ENCODE measurements at regions not wholly inside any gene's neighbourhood (a gene's known extent, or its start where the extent isn't known, plus 50 kb on each side); places are given as distances from the start of the nearest gene placed in this dataset.

GRCh38 chr4:22287631-22288030 is 228.2 kb downstream of the ADGRA3 start:
- no peaks in the 10 kb centered on the region for H3K36me3 ChIP-seq
- no peak for DNase-seq (ENCODE audit: low spot score in 2 of 2)
- intact Hi-C loops (cut with DNase I; ENCODE audit: low total_unique reads), result no loop called here
- H3K9me3 ChIP-seq, result peaks cover 5 to 7% of the 10 kb centered on the region in 2 donors
- H3K4me1 ChIP-seq, result no peaks in the 10 kb centered on the region
- H3K27ac ChIP-seq, result no peak overlapping the region
- TF ChIP-seq POLR2AphosphoS5 (IDR thresholded peaks at IDR 0.05), result no peak
- TF ChIP-seq POLR2A (IDR thresholded peaks at IDR 0.05), result no peak
- TF ChIP-seq CTCF (IDR thresholded peaks at IDR 0.05), result no peak
- no peak overlapping the region for H3K4me3 ChIP-seq
- no peaks in the 10 kb centered on the region for H3K27me3 ChIP-seq

GRCh38 chr4:22268350-22269025 is 247.4 kb downstream of the ADGRA3 start:
- H3K27ac ChIP-seq, result no peak overlapping the region

GRCh38 chr4:22264261-22264660 is 251.6 kb downstream of the ADGRA3 start:
- intact Hi-C loops (cut with DNase I; ENCODE audit: low total_unique reads), result loop anchor here (2.0 kb wide), 1 partner anchor 41 kb away; no protein-coding TSS in a partner anchor
- DNase-seq (ENCODE audit: low spot score in 2 of 2), result no peak
- H3K4me1 ChIP-seq, result no peaks in the 10 kb centered on the region
- no peaks in the 10 kb centered on the region for H3K27me3 ChIP-seq
- no peak for TF ChIP-seq CTCF (IDR thresholded peaks at IDR 0.05)
- no peaks in the 10 kb centered on the region for H3K36me3 ChIP-seq
- no peak overlapping the region for H3K4me3 ChIP-seq
- H3K9me3 ChIP-seq, result peaks cover 0 to 4% of the 10 kb centered on the region in 2 donors
- no peak overlapping the region for H3K27ac ChIP-seq

More at GRCh38 chr4:22268350-22269025, 247.4 kb downstream of the ADGRA3 start:
- intact Hi-C loops (cut with DNase I; ENCODE audit: low total_unique reads), result no loop called here
- Histone ChIP-seq H3K4me1 (no peaks in the 10 kb centered on the region), H3K27me3 (no peaks in the 10 kb centered on the region), H3K36me3 (no peaks in the 10 kb centered on the region), H3K4me3 (no peak overlapping the region), H3K9me3 (no peaks in the 10 kb centered on the region)
- TF ChIP-seq CTCF (IDR thresholded peaks at IDR 0.05) (no peak), POLR2A (IDR thresholded peaks at IDR 0.05) (no peak), POLR2AphosphoS5 (IDR thresholded peaks at IDR 0.05) (no peak)
- DNase-seq (ENCODE audit: low spot score in 2 of 2), result no peak

- no peak overlapping the region for H3K4me3 ChIP-seq
- no peaks in the 10 kb centered on the region for H3K4me1 ChIP-seq
- no peaks in the 10 kb centered on the region for H3K27me3 ChIP-seq
- intact Hi-C loops (cut with DNase I; ENCODE audit: low total_unique reads), result no loop called here
- H3K36me3 ChIP-seq, result no peaks in the 10 kb centered on the region
- no peak for TF ChIP-seq POLR2A (IDR thresholded peaks at IDR 0.05)
- TF ChIP-seq CTCF (IDR thresholded peaks at IDR 0.05), result no peak
- TF ChIP-seq POLR2AphosphoS5 (IDR thresholded peaks at IDR 0.05), result no peak
- DNase-seq (ENCODE audit: low spot score in 2 of 2), result no peak
- H3K9me3 ChIP-seq, result no peaks in the 10 kb centered on the region
- H3K27ac ChIP-seq, result no peak overlapping the region
Observed at GRCh38 chr4:22253431-22253830, 262.4 kb downstream of the ADGRA3 start.

- H3K9me3 ChIP-seq, result no peaks in the 10 kb centered on the region
- no peak overlapping the region for H3K27ac ChIP-seq
- no peaks in the 10 kb centered on the region for H3K27me3 ChIP-seq
- no peaks in the 10 kb centered on the region for H3K4me1 ChIP-seq
- no peaks in the 10 kb centered on the region for H3K36me3 ChIP-seq
- H3K4me3 ChIP-seq, result no peak overlapping the region
- no peak for DNase-seq (ENCODE audit: low spot score in 2 of 2)
- intact Hi-C loops (cut with DNase I; ENCODE audit: low total_unique reads), result loop anchor here (5.0 to 10.0 kb wide), 2 partner anchors 482 to 550 kb away; no protein-coding TSS in a partner anchor
- no peak for TF ChIP-seq CTCF (IDR thresholded peaks at IDR 0.05)
- no peak for TF ChIP-seq POLR2A (IDR thresholded peaks at IDR 0.05)
- no peak for TF ChIP-seq POLR2AphosphoS5 (IDR thresholded peaks at IDR 0.05)
Observed at GRCh38 chr4:22246847-22247246, 269.0 kb downstream of the ADGRA3 start.
